NT2/D1 (cell line): ENCODE measurements at regions not wholly inside any gene's neighbourhood (a gene's known extent, or its start where the extent isn't known, plus 50 kb on each side); places are given as distances from the start of the nearest gene placed in this dataset.

Experiments used
- SUZ12 ChIP-seq: IDR thresholded peaks from 2 replicates; pipeline ENCODE4 v1.6.1; 2011; ENCODE audit not compliant: insufficient read length, insufficient read depth; ENCODE audit errors: extremely low read depth
- YY1 ChIP-seq: IDR thresholded peaks from 2 replicates; pipeline ENCODE4 v1.6.1; 2011; ENCODE audit not compliant: insufficient read length, insufficient read depth
- ZNF274 ChIP-seq: IDR thresholded peaks from 2 replicates; pipeline ENCODE4 v1.6.1; 2011; ENCODE audit warnings: mild to moderate bottlenecking, low read depth, low read length

DNA sequence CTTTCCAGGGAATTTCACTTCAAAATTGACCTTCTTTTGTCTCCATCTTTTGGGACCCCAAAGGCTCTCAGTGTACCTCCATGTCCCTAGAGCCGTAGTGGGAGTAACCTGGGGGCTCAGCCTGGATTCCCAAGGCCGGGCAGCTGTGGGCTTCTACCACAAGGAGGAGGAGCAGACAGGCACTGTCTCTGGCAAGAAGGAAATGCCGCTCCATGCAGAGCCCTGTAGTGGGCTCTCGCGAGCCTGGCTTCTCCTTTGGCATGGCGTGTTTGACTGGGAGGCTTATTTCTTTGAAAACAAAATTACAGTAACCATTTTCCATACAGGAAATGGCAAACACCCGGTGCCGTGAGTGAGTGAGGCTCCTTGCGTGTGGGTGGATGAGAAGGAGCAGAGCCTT is 76.8 kb upstream of the FAM180A start:
- TF ChIP-seq YY1 (no peak), SUZ12 (no peak), ZNF274 (no peak)
